HCT116 (cell line): ENCODE measurements at regions not wholly inside any gene's neighbourhood (a gene's known extent, or its start where the extent isn't known, plus 50 kb on each side); places are given as distances from the start of the nearest gene placed in this dataset.

Source experiments
- CEBPB ChIP-seq: IDR thresholded peaks from 2 replicates; pipeline ENCODE4 v1.6.1; 2012; ENCODE audit warnings: low read depth
- CTCF ChIP-seq, 3 experiments: fragments of 200-600 bp in 1 of 3; sonication (generic) in 1 of 3; IDR thresholded peaks in 2 of 3; conservative IDR thresholded peaks in 1 of 3; 2 replicates each; pipeline ENCODE4 v1.5.1; 2012 to 2017; ENCODE audit warnings: low read depth in 2 of 3, low read length in 2 of 3, antibody characterized with exemption in 1 of 3, borderline replicate concordance in 1 of 3, control low read depth in 1 of 3, mild to moderate bottlenecking in 1 of 3, mixed read lengths in 1 of 3, mixed run types in 1 of 3, moderate library complexity in 1 of 3; ENCODE audit not compliant: insufficient read depth in 1 of 3
- EZH2 ChIP-seq: fragments of 200-600 bp; sonication (generic); IDR thresholded peaks from 2 replicates; pipeline ENCODE4 v1.6.1; 2017; ENCODE audit warnings: antibody characterized with exemption, mixed run types
- MAX ChIP-seq: IDR thresholded peaks from 2 replicates; pipeline ENCODE4 v1.6.1; 2012
- POLR2A ChIP-seq: IDR thresholded peaks from 2 replicates; pipeline ENCODE4 v1.7.0; 2011; ENCODE audit warnings: borderline replicate concordance; ENCODE audit not compliant: insufficient read depth, insufficient read length; ENCODE audit errors: extremely low read depth
- SP1 ChIP-seq: IDR thresholded peaks from 2 replicates; pipeline ENCODE4 v1.6.1; 2012; ENCODE audit warnings: low read depth
- YY1 ChIP-seq: IDR thresholded peaks from 2 replicates; pipeline ENCODE4 v1.6.1; 2011; ENCODE audit warnings: low read length, low read depth, moderate library complexity, mild to moderate bottlenecking; ENCODE audit not compliant: insufficient replicate concordance; ENCODE audit errors: extremely low read depth

GRCh38 chr16:61210076-61210475, 826.2 kb downstream of the CDH8 start:
- TF ChIP-seq CTCF (IDR thresholded peaks at IDR 0.05 in 2 of 3, conservative IDR thresholded peaks at IDR 0.05 in 1 of 3; ENCODE audit: borderline replicate concordance in 1 of 3, insufficient read depth in 1 of 3, low read depth in 2 of 3, low read length in 2 of 3) (no peak), POLR2A (no peak), EZH2 (no peak), SP1 (no peak), MAX (no peak), CEBPB (no peak), YY1 (no peak)
